SKM-1 treated with dmso at 0.1 percent for 144 hours (cell line): ENCODE measurements at regions not wholly inside any gene's neighbourhood (a gene's known extent, or its start where the extent isn't known, plus 50 kb on each side); places are given as distances from the start of the nearest gene placed in this dataset.

Source experiments
- DNase-seq: peaks from one replicate; lab custom pipeline; 2025; ENCODE audit not compliant: unreplicated experiment; lab: John Stamatoyannopoulos, UW

DNA sequence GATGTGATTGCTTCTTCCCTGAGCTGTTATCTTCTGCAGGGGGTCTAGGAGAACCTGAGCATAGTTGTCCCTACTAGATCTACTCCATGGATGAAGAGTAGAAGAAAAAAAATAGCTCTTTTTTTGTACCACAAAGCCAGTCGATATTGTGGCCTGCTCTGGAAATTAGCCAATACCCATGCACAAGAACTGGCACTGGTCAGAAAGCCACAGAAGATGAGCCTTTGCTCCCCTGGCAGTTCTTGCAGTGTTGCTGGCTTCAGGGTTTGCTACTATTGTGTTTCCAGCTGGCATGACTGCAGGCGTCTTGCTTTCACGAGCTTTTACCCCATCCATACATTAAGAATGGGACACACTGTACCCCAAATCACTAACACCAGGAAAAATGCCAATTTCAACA lies 547.7 kb upstream of the KLF12 start:
- DNase-seq = no peak

GRCh38 chr13:74678308-74678965 lies 544.2 kb upstream of the KLF12 start:
- no peak for DNase-seq

- no peak for DNase-seq
Measured at GRCh38 chr13:74675972-74676371, 541.8 kb upstream of the KLF12 start.

GRCh38 chr13:74675182-74675581 lies 541.0 kb upstream of the KLF12 start:
- no peak for DNase-seq

- no peak for DNase-seq
Measured at GRCh38 chr13:74674720-74675119, 540.5 kb upstream of the KLF12 start.

GRCh38 chr13:74669149-74669548 lies 534.9 kb upstream of the KLF12 start:
- no peak for DNase-seq

GRCh38 chr13:74667656-74668203 lies 533.5 kb upstream of the KLF12 start:
- no peak for DNase-seq

DNA sequence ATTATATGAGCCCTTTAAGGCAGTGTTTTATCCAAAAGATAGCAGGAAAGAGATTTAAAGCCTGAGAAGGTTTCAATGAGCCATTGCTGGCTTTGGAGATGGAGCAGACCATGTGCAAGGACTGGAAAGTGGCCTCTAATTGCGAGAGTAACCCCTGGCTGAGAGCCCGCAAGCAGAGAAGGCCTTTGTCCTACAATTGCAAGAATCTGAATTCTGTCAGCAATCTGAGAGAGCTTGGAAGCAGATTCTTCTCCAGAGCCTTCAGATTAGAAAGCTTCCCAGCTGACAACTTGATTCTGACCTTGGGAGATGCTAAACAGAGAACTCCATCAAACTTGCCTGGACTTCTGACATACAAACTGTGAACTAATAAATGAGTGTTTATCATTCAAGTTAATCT lies 528.7 kb upstream of the KLF12 start:
- no peak for DNase-seq

DNA sequence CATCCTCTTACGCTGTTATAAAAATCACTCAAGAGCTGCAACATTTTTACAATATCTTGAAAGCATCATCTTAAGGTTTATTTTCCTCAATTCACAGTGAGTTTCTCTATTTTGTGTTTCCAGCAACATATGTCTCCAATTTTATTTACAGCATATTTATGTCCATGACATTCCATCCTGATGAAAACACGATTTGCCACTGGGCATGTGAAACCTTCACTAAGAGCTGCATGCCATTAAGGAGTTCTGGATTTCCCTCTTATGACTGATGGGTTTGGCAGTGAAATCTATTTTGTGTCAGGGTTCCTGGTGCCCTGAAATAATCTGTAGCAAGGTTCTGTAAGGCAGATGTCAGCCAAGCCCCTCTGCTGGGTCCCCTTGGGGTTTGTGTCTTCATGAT lies 527.6 kb upstream of the KLF12 start:
- DNase-seq = no peak

GRCh38 chr13:74657765-74658164 lies 523.6 kb upstream of the KLF12 start:
- DNase-seq = no peak

DNA sequence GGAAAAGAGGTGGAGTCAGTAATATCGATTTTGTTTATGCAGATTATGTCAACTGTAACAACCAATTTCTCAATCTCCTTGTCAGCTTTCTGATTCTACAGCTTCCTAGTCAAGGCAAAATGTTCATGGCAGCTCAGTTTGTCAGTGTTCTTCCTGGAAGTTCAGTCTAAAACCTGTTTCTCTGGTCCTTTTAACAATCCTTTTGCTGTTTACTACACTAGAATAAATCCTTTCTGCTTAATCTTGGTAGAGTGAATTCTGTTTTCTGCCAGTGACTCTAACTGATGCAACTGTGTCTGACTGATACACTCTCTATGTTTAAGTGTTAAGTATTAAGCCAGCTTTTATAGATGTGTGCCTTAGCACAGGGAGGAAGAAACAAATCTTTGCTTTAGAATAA lies 516.9 kb upstream of the KLF12 start:
- DNase-seq = no peak

DNA sequence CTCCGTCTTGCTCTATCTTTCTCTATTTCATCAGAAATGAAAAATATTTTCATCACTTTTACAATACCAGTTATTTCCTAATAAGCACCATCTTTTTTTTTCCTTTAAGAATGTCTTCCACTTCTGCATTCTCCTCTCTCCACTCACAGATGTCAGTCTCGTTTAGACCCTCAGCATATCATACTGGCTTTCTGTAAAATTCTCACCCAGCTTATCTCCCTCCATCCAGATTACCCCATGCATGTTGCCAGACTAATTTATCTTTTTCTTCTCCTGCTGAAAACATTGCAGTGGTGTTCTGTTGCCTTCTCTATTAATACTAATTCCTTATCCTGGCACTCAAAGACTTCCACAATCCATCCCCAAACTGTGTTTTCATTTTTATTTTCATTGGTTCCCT lies 513.8 kb upstream of the KLF12 start:
- no peak for DNase-seq

GRCh38 chr13:74647211-74647610 lies 513.0 kb upstream of the KLF12 start:
- no peak for DNase-seq

GRCh38 chr13:74646091-74646490 lies 511.9 kb upstream of the KLF12 start:
- no peak for DNase-seq

DNA sequence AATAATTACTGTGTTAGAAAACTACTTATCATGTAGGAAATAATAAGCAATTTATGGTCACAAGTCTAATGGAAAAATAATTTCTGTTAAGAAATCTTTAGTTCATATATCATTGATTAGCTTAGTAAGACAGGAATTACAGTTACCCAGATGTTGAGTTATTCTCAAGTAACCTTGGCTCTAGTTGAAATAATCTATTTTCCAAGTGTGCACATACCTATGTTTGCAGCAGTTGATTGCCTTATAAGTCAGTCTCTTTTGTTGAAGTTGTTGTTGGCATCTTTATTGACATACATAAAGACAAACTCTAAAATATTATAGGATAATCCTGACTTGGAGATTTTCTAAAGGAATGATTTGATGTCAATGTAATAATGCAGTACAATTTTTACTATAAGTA lies 511.4 kb upstream of the KLF12 start:
- no peak for DNase-seq

DNA sequence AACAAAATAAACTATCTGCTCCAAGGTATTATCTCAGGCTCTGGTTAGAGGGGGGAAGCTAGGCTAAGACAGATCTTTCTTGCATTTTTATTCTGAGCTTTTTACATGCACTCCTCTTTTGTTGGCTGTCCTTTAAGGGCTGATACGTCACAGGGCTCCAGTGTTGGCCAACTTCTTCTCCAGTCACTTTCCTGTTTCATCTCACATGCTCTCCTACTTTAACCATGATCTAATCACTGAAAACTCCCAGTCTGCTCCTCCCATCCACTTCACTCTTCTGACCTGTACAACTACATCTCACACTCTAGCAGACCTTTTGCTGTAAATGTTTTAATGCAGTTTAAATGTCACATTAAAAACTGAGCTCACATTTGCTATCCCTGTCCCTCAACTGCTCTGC lies 510.0 kb upstream of the KLF12 start:
- DNase-seq = no peak

- DNase-seq = no peak
Measured at GRCh38 chr13:74641586-74641985, 507.4 kb upstream of the KLF12 start.

DNA sequence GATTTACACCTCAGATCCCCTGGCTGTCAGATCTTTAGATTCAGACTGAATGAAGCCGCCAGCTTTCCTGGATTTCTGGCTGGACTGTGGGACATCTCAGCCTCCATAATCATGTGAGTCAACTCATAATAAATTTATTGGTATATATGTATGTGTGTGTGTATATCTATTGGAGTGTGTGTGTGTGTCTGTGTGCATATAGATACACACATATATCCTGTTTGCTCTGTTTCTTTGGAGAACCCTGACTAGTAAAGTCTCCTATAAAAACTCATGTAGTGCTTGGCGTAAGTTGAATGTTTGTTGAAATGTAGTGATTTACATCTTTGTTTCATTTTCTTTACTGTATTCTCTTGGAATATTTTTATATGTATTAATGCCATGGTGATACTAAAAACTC lies 499.5 kb upstream of the KLF12 start:
- no peak for DNase-seq

GRCh38 chr13:74629985-74630384 lies 495.8 kb upstream of the KLF12 start:
- no peak for DNase-seq

- DNase-seq = no peak
Measured at GRCh38 chr13:74625541-74625940, 491.3 kb upstream of the KLF12 start.

- DNase-seq = no peak
Measured at GRCh38 chr13:74623761-74624160, 489.6 kb upstream of the KLF12 start.

DNA sequence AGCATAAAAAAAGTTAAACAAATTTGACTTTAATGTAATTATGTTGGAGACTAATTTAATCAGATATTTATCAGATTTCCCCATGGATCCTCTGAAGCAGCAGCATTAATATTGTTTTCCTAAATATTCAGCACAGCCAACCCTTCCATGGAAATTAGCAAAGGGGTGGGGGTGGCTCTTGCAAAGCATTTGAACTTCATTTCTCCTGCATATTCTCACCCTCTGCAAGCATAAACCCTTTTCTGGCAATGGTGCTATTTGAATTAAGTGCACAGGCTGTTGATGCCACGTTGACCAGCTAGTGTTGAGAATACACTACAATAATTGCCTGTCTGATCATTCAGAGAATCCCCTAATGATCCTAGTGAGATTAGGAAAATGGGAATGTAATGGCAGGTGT lies 488.1 kb upstream of the KLF12 start:
- no peak for DNase-seq

GRCh38 chr13:74620711-74621110 lies 486.5 kb upstream of the KLF12 start:
- DNase-seq = no peak
